GM12874 (cell line): ENCODE measurements at regions not wholly inside any gene's neighbourhood (a gene's known extent, or its start where the extent isn't known, plus 50 kb on each side); places are given as distances from the start of the nearest gene placed in this dataset.

Experiments used
- CTCF ChIP-seq: IDR thresholded peaks from 2 replicates; pipeline ENCODE4 v1.5.1; 2011; ENCODE audit warnings: low read depth, mild to moderate bottlenecking, control low read depth, low read length, moderate library complexity; ENCODE audit not compliant: insufficient read depth

GRCh38 chr15:56820333-56820732, 87.0 kb upstream of the ZNF280D start:
- no peak for TF ChIP-seq CTCF

- TF ChIP-seq CTCF = no peak
Observed at GRCh38 chr15:56817321-56818080, 84.2 kb upstream of the ZNF280D start.

GRCh38 chr15:56816781-56817180, 83.5 kb upstream of the ZNF280D start:
- TF ChIP-seq CTCF = no peak

- TF ChIP-seq CTCF = no peak
Observed at GRCh38 chr15:56815247-56815646, 81.9 kb upstream of the ZNF280D start.

GRCh38 chr15:56814429-56814828, 81.1 kb upstream of the ZNF280D start:
- TF ChIP-seq CTCF = no peak

- no peak for TF ChIP-seq CTCF
Observed at GRCh38 chr15:56813995-56814394, 80.7 kb upstream of the ZNF280D start.

GRCh38 chr15:56812961-56813360, 79.7 kb upstream of the ZNF280D start:
- no peak for TF ChIP-seq CTCF
